GM19467 (cell line): ENCODE measurements at regions not wholly inside any gene's neighbourhood (a gene's known extent, or its start where the extent isn't known, plus 50 kb on each side); places are given as distances from the start of the nearest gene placed in this dataset.

Experiments
- ATAC-seq: cut with Tn5 transposase; IDR thresholded peaks from one replicate; pipeline ENCODE4 v1.9.1; 2021; ENCODE audit warnings: mild to moderate bottlenecking, moderate library complexity; ENCODE audit not compliant: unreplicated experiment

DNA sequence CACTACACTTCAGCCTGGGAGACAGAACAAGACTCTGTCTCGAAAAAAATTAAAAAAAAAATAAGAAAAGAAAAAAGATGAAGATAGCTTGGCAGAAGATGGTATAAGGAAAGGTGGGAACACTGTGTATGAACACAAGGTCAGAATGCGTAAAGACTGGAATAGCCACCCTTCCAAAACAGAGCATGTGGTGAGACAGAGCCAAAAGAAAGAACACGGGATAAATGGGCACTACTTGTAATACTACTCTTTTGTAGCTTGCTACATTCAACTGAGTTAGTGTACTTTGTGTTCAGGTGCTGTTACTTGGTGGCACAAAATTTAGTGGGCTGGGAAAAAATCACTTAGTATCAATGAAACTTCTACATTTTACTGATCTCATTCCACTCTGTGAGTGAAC, 628.6 kb upstream of the KIRREL3 start:
- ATAC-seq: no peak

DNA sequence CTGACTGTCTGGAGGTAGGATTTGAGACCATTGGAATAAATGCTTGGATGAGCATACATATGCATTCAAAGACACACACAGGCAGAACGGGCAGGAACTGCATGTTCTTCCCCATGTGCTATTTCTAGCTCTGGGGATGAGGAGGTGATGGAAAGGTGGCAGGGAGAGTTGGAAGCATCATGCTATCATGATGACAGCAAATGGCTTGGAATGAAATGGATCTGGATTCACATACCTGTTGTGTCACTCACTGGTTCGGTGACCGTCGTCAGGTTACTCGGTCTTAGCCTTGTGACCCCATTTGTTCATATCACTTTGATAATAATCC, 627.9 kb upstream of the KIRREL3 start:
- no peak for ATAC-seq

DNA sequence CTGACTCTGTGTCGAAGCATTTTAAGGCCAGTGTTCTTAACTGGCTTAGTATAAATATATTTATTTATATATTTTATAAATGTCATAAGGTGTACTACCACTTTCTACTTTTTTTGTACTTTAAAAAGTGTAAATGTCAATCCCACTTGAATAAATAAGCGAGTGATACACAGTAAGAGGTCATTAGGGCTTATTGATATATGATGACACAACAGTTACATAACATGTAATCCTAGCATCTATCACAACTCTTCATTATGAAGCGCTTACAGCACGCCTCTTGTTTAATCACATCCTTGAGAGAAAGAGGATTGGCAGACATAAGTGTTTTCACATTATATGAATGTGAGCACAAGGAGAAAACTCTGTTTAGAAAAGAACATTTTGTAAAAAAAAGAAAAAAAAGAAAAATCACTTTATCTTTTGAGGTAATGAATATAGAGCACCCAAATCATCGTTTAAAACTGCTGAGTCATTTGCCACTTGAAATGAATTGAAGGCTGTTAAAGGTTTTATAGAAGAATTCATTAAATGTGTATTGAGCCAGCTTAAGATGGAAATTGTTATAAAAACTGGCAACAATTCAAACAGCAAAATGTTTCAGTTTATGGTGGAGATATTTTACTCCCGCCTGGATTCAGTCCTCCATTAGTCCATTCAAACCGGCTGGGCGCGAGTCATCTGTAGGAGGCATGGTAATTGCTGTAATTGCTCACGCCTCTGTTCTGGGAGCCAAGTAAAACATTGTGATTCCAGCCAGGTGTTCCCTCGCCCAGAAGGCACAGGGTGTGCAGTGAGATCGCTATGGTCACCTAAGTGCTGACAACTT, 627.3 kb upstream of the KIRREL3 start:
- no peak for ATAC-seq

DNA sequence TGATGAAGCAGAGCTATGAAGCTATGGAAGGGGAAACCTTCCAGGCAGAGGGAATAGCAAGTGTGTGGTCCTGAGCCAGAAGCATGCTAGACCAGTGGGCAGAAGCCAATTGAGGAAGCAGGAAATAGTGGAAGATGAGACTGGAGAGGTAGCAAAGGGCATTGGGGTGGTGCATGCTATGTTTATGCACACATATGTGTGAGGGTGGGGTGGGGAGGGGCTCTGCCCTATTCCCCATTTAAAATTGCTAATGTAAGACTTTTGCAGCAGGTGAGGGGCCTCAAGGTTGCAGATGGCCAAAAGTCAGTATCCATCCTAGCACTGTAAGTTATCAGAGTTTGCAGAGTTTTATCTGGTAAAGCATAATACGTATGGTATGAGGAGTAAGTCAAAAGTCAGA, 626.6 kb upstream of the KIRREL3 start:
- no peak for ATAC-seq

DNA sequence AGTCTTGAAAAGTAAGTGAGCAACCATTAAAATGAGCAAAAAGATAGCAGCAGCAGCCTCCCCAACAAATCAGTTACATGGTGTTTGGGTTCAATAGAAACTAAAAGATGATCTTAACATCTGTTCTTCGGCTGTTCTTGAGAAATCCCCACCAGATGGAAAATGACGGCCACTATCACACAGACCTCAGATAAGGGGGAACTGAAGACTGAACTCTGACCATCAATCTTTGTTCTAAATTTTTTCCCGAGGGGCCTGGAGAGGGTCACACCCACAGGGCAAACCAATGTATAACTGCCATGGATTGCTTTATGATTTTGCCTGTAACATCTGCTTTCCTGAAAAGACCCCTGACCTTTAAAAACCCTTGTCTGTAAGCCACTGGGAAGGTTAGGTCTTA, 624.8 kb upstream of the KIRREL3 start:
- no peak for ATAC-seq

DNA sequence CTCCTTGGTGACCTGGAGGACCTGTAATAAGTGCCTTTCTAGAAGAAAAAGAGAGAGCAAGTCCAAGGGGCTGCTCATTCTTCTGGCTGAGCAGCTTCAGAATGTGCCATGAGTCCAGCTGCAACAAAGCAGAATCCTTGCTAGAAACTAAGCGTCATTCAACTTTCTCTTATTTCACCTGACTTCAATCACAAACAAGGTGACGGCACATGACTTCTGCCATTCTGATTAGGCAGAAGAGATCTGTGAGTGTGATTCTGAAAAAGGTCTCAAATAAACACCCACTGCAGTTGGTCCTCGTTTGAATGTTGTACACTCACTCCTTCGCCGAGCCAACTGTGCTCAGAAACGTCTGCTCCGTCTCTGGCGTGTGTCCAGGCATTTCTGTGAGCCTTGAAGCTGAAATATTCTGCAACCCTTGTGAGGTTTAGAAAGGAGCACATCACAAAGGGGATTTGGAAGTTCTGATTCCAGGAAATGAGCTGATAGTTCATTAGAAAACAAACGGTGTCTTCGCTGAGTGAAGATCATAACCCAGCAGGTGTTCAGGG, 623.8 kb upstream of the KIRREL3 start:
- ATAC-seq: no peak

DNA sequence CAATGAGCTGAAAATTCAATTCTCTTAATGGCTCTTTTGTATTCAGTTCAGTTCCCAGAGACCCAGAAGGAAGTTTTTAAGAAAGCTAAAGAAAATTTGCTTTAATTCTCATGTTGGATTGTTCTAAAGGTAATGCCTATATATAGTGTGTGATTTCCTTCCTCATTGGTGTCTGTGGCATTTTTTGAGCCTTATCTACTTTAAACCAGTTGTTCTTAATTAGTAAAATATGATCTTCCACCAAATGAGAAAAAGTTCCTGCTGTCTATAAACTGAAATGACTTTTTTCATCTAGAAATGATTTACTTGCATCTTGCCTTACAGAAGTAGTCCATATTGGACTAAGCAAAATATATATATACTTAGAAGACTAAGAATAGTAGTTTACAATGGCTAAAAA, 622.1 kb upstream of the KIRREL3 start:
- no peak for ATAC-seq

DNA sequence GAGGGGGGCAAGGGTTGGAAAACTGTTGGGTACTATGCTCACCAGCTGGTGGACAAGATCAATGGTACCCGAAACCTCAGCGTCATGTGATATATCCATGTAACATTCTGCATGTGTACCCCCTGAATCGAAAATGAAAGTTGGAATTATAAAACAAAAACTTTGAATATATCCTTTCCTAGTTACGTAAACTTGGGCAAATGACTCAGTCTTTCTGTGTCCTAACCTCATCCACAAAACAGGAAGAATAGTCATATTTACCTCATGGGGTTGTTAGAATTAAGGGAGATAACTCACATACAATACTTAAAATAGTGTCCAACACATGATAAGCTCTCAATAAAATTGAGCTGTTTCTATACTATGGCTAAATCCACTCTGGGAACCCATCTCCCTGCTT, 620.1 kb upstream of the KIRREL3 start:
- no peak for ATAC-seq

DNA sequence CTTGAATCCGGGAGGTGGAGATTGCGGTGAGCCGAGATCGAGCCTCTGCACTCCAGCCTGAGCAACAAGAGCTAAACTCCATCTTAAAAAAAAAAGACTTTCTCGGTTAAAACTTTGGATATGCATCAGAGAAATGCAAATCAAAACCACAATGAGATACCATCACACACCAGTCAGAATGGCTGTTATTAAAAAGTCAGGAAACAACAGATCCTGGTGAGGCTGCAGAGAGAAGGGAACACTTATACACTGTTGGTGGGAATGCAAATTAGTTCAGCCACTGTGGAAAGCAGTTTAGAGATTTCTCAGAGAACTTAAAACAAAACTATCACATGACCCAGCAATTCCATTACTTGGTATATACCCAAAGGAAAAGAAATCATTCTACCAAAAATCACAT, 619.4 kb upstream of the KIRREL3 start:
- no peak for ATAC-seq

DNA sequence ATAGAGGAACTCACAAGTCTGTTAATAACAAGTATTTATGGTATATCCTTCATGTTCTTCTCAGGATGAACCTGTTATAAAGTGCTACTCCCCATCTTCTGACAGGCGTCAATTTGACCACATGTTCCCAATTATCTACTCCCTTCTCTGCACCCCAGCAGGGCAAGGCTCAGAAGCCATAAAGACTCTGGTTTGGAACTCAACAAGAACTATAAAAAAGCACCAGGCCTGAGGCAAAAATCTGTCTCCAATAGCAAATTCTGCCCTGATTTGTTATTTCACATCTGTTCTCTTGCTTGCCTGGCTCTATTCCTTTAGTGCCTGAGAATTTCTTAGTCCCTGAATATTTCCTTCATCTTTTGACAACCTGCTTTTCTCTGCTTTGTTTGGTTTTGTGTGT, 618.2 kb upstream of the KIRREL3 start:
- ATAC-seq: no peak

DNA sequence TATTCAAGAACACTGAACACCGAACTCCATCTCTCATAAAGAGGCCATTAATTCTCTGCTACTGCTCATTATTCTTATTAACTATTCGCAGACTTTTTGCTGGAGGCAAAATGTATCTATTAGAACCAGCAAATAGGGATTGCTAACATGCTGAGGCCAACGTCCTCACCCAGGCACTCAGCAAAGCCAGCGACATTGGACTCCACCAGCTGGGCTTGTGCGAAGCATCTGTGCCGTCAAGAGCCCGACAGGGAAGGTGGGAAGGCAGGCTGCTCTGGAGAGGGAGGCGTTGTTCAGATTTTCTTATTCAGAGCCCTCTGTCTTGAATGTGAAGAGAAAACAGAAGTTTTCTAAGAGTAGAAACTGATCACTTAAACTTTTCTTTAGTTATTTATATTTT, 615.6 kb upstream of the KIRREL3 start:
- no peak for ATAC-seq

DNA sequence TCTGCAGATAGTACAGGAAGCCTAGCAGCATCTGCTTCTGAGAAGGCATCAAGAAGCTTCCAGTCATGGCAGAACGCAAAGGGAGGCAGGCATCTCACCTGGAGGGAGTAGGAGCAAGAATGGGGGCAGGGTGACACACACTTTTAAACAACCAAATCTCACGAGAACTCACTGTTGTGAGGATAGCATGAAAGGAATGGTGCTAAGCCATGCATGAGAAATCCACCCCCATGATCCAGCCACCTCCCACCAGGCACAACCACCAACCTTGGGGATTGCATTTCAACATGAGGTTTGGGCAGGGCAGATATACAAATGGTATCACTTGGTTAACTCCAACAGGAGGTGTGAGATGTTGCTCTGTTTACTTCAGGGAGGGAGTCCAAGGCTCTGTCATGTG, 612.0 kb upstream of the KIRREL3 start:
- ATAC-seq: no peak

DNA sequence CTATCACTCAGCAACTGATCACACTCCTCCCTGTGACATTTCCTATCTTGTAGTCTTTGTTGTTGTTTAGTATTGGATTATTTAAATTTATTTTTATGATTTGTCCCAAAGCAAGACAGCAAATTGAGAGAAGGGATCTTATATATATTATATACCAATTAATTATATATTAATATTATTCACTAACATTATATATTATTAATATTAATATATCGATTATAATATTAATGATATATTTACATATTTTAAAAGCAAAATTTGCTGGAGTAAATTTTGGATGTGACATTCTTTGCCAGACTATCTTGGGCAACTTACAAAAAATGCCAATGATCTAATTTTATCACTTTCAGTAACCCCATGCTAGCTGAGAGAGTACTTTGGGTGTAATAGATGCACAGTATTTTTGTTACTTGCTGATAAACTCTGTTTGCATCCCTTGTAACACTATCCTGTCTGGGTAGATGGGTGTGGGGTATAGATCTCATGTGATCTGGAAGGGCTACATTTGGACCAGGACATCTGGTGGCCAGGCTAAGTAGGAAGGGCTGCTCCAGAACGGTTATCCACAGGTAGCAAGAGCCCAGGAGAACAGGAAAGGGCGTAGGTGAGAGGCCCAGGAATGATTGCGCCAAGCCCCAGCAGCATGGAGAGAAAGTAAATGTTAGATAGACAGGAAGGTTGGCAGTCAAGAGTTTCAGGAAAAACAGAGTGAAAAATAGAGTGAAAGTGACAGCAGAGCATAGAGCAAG, 608.6 kb upstream of the KIRREL3 start:
- ATAC-seq: no peak

DNA sequence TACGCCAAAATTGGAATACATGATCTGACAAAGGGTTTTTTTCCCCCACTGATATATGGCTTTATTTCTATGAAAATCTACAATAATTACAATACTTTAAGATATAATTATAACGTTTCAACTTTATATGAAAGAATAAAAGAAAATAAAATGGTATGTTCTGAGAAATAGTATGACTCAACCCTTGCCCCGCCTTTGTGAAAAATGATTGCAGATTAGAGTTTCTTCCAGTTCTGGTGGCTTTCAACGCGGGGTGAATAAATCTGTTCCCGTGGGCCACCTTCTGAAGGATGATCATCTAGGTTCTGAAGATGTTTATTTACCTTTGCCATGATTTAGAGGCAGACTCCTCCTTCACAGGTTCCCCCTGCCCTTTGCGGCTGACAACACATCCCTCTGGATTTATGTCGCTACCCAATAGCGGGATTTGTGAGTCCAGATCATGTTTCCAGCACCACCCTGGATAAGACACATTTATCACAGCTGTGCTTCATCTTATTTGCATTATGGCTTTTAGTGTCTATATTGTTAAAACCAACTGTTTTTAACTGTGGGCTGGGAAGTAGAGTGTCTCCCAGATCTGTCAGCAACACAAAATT, 607.0 kb upstream of the KIRREL3 start:
- no peak for ATAC-seq

DNA sequence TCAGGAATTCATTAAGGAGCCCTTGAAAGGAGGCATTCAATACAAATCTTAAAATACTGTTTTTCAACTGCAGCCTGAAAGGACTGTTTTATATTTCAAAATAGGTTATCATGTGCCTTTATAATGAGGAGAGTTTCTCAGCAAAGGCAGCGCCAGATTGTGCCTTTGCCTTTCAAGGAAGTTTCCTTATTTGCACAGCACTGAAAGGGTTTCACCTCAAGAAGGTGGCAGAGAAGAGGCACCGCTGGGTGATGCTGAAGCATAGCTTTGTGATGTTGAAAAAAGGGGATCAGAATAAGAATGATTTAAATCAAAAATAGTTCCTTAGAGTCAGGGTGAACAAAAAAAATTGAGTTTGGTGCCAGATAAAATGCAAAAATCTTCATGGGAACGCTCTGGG, 601.0 kb upstream of the KIRREL3 start:
- no peak for ATAC-seq

DNA sequence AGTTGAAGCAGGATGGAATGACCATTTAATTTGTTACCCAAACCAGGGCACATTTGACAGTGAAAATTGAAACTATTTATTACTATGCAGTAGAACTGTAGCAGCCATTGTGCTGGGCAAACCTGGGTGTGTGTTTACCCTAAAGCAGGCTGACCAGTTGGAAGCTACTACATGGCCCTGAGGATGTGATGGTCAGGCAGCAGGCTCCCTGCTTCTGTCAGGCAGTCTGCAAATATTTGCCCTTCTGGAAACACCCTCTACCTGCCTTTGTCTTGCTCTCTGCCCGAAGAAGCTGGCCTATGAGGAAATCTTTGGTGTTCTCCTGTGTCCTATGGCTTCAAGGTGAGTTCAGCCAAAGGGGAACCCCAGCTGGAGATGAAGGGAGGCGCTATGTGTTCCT, 600.1 kb upstream of the KIRREL3 start:
- ATAC-seq: no peak

DNA sequence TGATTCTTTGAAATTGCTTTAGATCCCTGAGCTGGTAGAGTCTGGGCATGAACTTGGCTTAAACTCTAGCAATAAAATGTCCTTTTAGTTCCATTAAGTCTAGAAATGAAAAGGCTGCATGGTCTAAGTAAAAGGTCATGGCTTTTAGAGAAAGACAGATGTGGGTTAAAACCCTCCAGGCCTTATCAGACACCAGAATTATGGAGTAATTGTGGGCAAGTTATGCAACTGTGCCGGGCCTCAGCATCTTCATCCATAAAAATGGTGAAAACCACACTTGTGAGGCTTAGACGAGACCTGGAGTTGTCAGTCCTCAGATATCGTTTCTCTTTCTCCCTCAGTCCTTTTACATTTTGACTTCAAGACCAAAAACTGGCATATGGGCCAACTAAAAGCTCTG, 597.9 kb upstream of the KIRREL3 start:
- no peak for ATAC-seq

DNA sequence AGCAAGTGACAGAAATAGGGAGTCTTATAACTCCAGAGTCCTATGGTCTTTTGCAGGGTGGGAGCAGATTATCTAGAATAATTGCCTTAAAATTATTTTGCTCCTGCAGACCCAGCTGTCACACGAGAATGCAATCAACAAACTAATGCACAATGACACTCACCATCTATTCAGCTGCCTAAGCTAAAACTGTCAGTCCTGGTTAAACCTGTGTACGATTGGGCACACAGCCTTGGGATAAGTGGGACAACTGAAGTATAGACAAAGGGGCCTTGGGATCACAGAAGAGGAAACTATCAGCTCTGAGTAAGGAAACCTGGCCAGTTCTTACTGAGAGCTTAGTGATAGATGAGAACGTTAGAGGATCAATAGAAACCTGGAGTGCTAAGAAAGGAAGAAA, 595.9 kb upstream of the KIRREL3 start:
- no peak for ATAC-seq

DNA sequence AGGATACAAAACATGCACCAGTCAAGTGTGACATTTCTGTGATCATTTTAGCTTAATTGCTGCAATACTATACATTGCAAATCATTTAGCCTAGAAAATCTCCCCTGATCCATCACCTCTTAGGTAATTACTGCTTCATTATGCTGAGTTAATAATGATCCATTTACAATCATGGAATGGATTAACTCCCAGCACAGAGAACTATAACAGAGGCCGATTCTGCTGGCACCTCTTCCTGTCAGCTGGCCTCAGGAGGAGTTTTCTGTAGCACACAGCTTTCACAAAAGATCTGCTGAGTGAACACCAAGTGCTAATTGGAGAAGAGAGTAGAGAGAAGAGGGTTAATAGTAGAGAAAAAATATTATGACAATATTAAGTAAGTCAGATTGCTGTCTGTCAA, 591.8 kb upstream of the KIRREL3 start:
- no peak for ATAC-seq

DNA sequence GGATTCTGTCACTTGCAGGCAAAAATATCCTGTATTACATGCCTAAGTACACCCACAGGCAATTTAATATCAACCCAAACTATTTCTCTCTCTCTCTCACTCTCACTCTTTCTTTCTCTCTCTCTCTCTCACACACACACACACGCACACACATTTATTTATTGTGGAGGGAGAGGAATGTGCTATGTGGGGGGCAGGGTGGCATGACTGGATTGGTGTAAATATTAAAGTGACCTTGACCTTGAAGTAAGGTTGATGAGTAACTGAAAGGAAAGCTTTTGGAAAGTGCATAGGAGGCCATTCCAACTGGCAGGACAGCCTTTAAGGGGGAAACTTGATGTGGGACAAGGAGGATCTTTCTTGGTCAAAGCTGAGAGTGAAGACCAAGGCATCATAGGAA, 589.7 kb upstream of the KIRREL3 start:
- no peak for ATAC-seq

DNA sequence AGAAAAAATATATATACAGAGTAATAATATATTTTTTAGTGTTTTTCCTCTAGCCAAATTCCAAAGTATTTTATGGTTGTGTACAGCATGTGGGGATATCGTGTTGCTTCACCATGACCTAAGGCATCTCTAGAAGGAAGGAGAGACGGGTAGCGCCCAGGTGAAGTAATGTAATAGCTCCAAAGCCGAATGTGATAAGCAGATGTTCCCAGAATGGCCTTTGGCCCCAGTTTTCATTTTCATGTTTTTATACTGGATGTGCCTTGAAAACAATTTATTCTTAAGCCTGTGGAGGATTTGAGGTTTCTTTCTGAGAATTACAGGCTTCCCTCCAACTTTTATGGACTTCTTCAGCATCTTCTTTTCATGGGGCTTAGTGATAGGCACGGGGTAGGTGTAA, 587.9 kb upstream of the KIRREL3 start:
- ATAC-seq: no peak

DNA sequence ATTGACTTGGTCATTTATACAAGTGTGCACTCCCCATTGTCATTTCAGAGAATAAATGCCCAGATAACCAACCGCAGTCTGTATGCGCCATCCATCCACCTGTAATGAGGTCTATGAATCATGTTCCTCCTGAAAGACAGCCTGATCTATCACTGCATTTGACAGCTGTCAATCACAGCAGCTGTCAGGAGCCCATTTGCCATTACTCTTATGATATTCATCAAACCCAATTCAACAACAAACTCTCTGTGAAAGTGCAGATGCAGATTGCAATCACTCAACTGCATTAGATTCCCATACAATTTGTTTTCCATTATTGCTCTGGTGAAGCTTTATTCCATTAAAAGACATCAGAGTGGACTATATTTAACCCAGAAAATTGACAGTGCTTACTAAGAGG, 586.9 kb upstream of the KIRREL3 start:
- no peak for ATAC-seq
